Upper lobe of left lung (tissue), 4 donors: ENCODE measurements at regions not wholly inside any gene's neighbourhood (a gene's known extent, or its start where the extent isn't known, plus 50 kb on each side); places are given as distances from the start of the nearest gene placed in this dataset.

Experiments
- CTCF ChIP-seq, 6 experiments: fragments of 450-650 bp in 4 of 6; fragments of 200-600 bp in 2 of 6; sonication (generic) in 2 of 6; IDR thresholded peaks; one replicate each; pipeline ENCODE4 v1.5.1; 2016 to 2019; ENCODE audit warnings: antibody characterized with exemption in 6 of 6
- EP300 ChIP-seq, 4 donors: sonication (generic); formaldehyde crosslinking; IDR thresholded peaks; one replicate each; pipeline ENCODE4 v1.5.1; 2017; ENCODE audit warnings: antibody characterized with exemption in 4 of 4, control low read depth in 2 of 4
- POLR2A ChIP-seq, 4 donors: fragments of 450-650 bp; IDR thresholded peaks; one replicate each; pipeline ENCODE4 v1.5.1; 2016 to 2017; ENCODE audit warnings: antibody characterized with exemption in 4 of 4, mild to moderate bottlenecking in 2 of 4

DNA sequence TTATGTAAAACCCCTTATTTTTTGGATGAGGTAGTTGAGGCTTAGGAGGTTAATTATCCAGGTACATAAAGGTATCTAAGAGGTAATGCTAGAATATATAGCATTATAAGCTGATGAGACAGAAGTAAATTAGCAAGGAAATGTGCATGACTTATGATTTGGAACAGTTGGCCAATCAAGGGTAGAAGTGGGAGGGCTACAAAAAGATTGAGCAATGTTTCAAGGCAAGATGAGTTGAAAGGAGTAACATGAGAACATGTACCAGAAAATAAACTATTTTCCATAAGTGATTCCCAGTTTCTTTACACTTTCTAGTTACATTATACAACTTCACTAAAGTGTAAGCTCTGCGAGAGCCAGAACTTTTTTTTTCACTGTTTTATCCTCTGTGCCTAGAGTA, 290.9 kb downstream of the LRIG3 start:
- TF ChIP-seq POLR2A (IDR thresholded peaks at IDR 0.05) (no peak), CTCF (IDR thresholded peaks at IDR 0.05) (no peak), EP300 (IDR thresholded peaks at IDR 0.05) (no peak)
